ENCODE measurements at regions not wholly inside any gene's neighbourhood (a gene's known extent, or its start where the extent isn't known, plus 50 kb on each side); places are given as distances from the start of the nearest gene placed in this dataset.

GRCh38 chr14:23697680-23698079, 61.5 kb downstream of the DHRS2 start:
- BruUV-seq (replicated peaks), result no TSS peak
- Histone ChIP-seq H3K23ac (ENCODE audit: low read depth, low read length) (no peak overlapping the region), H2BK15ac (ENCODE audit: low read depth, low read length) (no peak overlapping the region), H3K27me3 (ENCODE audit: control insufficient read depth, insufficient read depth, low read length) (peaks cover 17% of the 10 kb centered on the region), H3K4me1 (ENCODE audit: control insufficient read depth, insufficient read depth, low read length) (peaks cover 2% of the 10 kb centered on the region; the same call in 1 of the 2 replicates), H4K91ac (ENCODE audit: insufficient read depth, low read depth, low read length) (no peak overlapping the region), H3K9ac (ENCODE audit: low read depth, low read length) (no peak overlapping the region), H3K9me3 (ENCODE audit: control insufficient read depth, insufficient read depth, low read length) (no peaks in the 10 kb centered on the region), H3K9me1 (ENCODE audit: insufficient read depth, low read length) (no peaks in the 10 kb centered on the region), H3K36me3 (ENCODE audit: control insufficient read depth, insufficient read depth, low read length) (no peaks in the 10 kb centered on the region), H3K4ac (ENCODE audit: low read depth, low read length) (no peak overlapping the region), H2AK5ac (ENCODE audit: low read depth, low read length) (no peak overlapping the region), H3K27ac (ENCODE audit: insufficient read depth, low read length) (no peak overlapping the region), H4K20me1 (ENCODE audit: insufficient read depth, low read length) (no peaks in the 10 kb centered on the region), H3K79me1 (ENCODE audit: low read depth in 1 of 2, low read length in 2 of 2) (no peaks in the 10 kb centered on the region), H4K8ac (ENCODE audit: low read depth in 2 of 2, low read length in 2 of 2) (no peak overlapping the region), H2AK9ac (replicated peaks; ENCODE audit: low read depth, low read length, poor library complexity) (no peak overlapping the region), H3K18ac (ENCODE audit: low read depth, low read length) (no peak overlapping the region), H3K14ac (replicated peaks; ENCODE audit: low read depth, low read length) (no peak overlapping the region), H4K5ac (ENCODE audit: low read depth, low read length) (no peak overlapping the region), H2AFZ (replicated peaks; ENCODE audit: low read length, poor library complexity) (no peak overlapping the region), H3K4me2 (ENCODE audit: low read depth, low read length) (no peak overlapping the region), H3K4me3 (ENCODE audit: insufficient read depth, low read depth, low read length) (no peak overlapping the region), H2BK120ac (ENCODE audit: low read depth, low read length) (no peak overlapping the region), H2BK20ac (ENCODE audit: low read depth, low read length) (no peak overlapping the region), H2BK5ac (ENCODE audit: low read depth, low read length, poor library complexity, severe bottlenecking) (no peak overlapping the region), H3K56ac (ENCODE audit: extremely low read depth, insufficient read depth, low read length) (no peak overlapping the region)
- TF ChIP-seq SMC3 (IDR thresholded peaks at IDR 0.05; ENCODE audit: low read depth, low read length) (no peak), BHLHE40 (IDR thresholded peaks at IDR 0.05; ENCODE audit: low read depth, low read length) (no peak), RAD21 (IDR thresholded peaks at IDR 0.05; ENCODE audit: low read length) (no peak), CTCF (conservative IDR thresholded peaks at IDR 0.05; ENCODE audit: low read depth, low read length) (no peak), ELK1 (IDR thresholded peaks at IDR 0.05; ENCODE audit: borderline replicate concordance, low read depth, low read length) (no peak), CEBPB (IDR thresholded peaks at IDR 0.05; ENCODE audit: low read depth, low read length) (no peak), FOS (IDR thresholded peaks at IDR 0.05; ENCODE audit: low read depth, low read length) (no peak), RFX5 (IDR thresholded peaks at IDR 0.05; ENCODE audit: low read depth, low read length) (no peak), RCOR1 (IDR thresholded peaks at IDR 0.05; ENCODE audit: insufficient replicate concordance, low read length) (no peak), MAFK (IDR thresholded peaks at IDR 0.05; ENCODE audit: low read depth, low read length) (no peak), USF2 (IDR thresholded peaks at IDR 0.05; ENCODE audit: low read depth, low read length) (no peak), NFE2L2 (IDR thresholded peaks at IDR 0.05; ENCODE audit: low read depth, low read length) (no peak), POLR2A (IDR thresholded peaks at IDR 0.05; ENCODE audit: low read depth, low read length) (no peak)
- in situ Hi-C loops (cut with MboI; ENCODE audit: low sequenced_read_pairs), result no loop called here
- dilution Hi-C loops (cut with HindIII; ENCODE audit: low sequenced_read_pairs, unreplicated experiment), result no loop called here
- 0% methylated on average over 1 of the region's 4 CpGs; no CpG with 5 or more reads in 1 of the 2 experiments for WGBS, 2 experiments (ENCODE audit: extremely low coverage in 2 of 2, insufficient read length in 1 of 2)
- CTCF ChIA-PET, result no interaction called here
- no peak for DNase-seq
- no peak for ATAC-seq (ENCODE audit: low read depth)
- POLR2A ChIA-PET (ENCODE audit: unreplicated experiment), result no interaction called here
- intact Hi-C loops (cut with micrococcal nuclease), result no loop called here

Measured in IMR-90 (cell line).